OCI-LY7 (cell line): ENCODE measurements at regions not wholly inside any gene's neighbourhood (a gene's known extent, or its start where the extent isn't known, plus 50 kb on each side); places are given as distances from the start of the nearest gene placed in this dataset.

ENCODE experiments used
- EZH2phosphoT487 ChIP-seq: fragments of 200-600 bp; sonication (generic); IDR thresholded peaks from 2 replicates; pipeline ENCODE4 v1.6.1; 2018; ENCODE audit warnings: low read depth, borderline replicate concordance, mild to moderate bottlenecking, mixed run types, antibody characterized with exemption, low read length, moderate library complexity, mixed read lengths
- TF ChIP-seq, protein P1 (sequence below): fragments of 200-600 bp; sonication (generic); conservative IDR thresholded peaks from 2 replicates; pipeline ENCODE4 v1.5.1; 2014; ENCODE audit warnings: mild to moderate bottlenecking, antibody characterized with exemption, low read length, moderate library complexity, mixed read lengths

DNA sequence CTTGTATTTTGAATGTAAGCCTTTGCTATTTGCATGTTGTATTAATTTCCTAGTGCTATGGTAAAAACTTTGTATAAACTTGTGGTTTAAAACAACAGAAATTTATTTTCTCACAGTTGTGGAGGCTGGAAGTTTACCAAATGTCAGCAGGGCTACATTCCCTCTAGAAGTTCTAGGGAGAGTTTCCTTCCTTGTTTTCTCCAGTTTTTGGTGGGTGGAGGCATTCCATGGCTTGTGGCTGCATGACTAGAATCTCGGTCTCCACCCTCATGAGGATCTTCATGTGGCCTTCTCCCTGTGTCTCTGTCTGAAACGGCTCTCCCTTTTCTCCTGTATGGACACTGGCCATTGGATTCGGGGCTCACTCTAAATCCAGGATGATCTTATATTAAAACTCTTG, 482.2 kb upstream of the GOT2 start:
- TF ChIP-seq, protein P1, sequence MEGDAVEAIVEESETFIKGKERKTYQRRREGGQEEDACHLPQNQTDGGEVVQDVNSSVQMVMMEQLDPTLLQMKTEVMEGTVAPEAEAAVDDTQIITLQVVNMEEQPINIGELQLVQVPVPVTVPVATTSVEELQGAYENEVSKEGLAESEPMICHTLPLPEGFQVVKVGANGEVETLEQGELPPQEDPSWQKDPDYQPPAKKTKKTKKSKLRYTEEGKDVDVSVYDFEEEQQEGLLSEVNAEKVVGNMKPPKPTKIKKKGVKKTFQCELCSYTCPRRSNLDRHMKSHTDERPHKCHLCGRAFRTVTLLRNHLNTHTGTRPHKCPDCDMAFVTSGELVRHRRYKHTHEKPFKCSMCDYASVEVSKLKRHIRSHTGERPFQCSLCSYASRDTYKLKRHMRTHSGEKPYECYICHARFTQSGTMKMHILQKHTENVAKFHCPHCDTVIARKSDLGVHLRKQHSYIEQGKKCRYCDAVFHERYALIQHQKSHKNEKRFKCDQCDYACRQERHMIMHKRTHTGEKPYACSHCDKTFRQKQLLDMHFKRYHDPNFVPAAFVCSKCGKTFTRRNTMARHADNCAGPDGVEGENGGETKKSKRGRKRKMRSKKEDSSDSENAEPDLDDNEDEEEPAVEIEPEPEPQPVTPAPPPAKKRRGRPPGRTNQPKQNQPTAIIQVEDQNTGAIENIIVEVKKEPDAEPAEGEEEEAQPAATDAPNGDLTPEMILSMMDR: no peak
- TF ChIP-seq EZH2phosphoT487: no peak
